ENCODE measurements at regions not wholly inside any gene's neighbourhood (a gene's known extent, or its start where the extent isn't known, plus 50 kb on each side); places are given as distances from the start of the nearest gene placed in this dataset.

- TF ChIP-seq CTCF (IDR thresholded peaks at IDR 0.05 in 4 of 5, conservative IDR thresholded peaks at IDR 0.05 in 1 of 5) (no peak), POLR2A (IDR thresholded peaks at IDR 0.05) (no peak)
Observed at GRCh38 chr5:32869216-32869615, 158.1 kb downstream of the NPR3 start.
